SK-N-SH (cell line): ENCODE measurements at regions not wholly inside any gene's neighbourhood (a gene's known extent, or its start where the extent isn't known, plus 50 kb on each side); places are given as distances from the start of the nearest gene placed in this dataset.

Source experiments
- CTCF ChIA-PET: fragments of 300-600, 350-600 bp; formaldehyde crosslinking; extraction: SDS; loops from one replicate; lab custom pipeline; 2021; lab: Yijun Ruan, JAX
- POLR2A ChIA-PET: fragments of 350-600 bp; sonication (Branson Sonifier 250); formaldehyde crosslinking; extraction: SDS; loops from one replicate; lab custom pipeline; 2020; ENCODE audit warnings: antibody characterized with exemption, inconsistent platforms; lab: Yijun Ruan, JAX
- DNase-seq: peaks from one replicate; pipeline ENCODE4 v3.0.0; 2012
- H2AFZ ChIP-seq: fragments of 200-600 bp; sonication (generic); 2 replicates; pipeline ENCODE4 v1.8.1; 2016; ENCODE audit warnings: antibody characterized with exemption, mild to moderate bottlenecking, low read depth
- H3F3A ChIP-seq: fragments of 200-600 bp; sonication (generic); replicated peaks from 2 replicates; pipeline ENCODE3; 2016; ENCODE audit warnings: antibody characterized with exemption, mild to moderate bottlenecking; ENCODE audit not compliant: insufficient read depth
- H3K27ac ChIP-seq, 2 experiments: fragments of 200-500 bp in 1 of 2; fragments of 200-600 bp in 1 of 2; sonication (Bioruptor generic) in 1 of 2; sonication (generic), shearing (Covaris generic) in 1 of 2; 2 replicates each; pipeline versions ENCODE4 v1.5.1 to v1.6.1; 2014 to 2016; ENCODE audit warnings: low read depth in 2 of 2, inconsistent platforms in 1 of 2, low read length in 1 of 2, mild to moderate bottlenecking in 1 of 2, mixed read lengths in 1 of 2
- H3K27me3 ChIP-seq: fragments of 200-600 bp; sonication (generic), shearing (Covaris generic); 2 replicates; pipeline ENCODE4 v1.6.1; 2016; ENCODE audit warnings: mixed run types; ENCODE audit not compliant: insufficient read depth
- H3K36me3 ChIP-seq, 2 experiments: fragments of 200-500 bp in 1 of 2; fragments of 200-600 bp in 1 of 2; sonication (Bioruptor generic) in 1 of 2; sonication (generic) in 1 of 2; replicated peaks in 1 of 2; 2 replicates each; pipeline versions ENCODE3 to v1.5.1; 2014 to 2016; ENCODE audit warnings: low read length in 1 of 2, mild to moderate bottlenecking in 1 of 2; ENCODE audit not compliant: insufficient read depth in 2 of 2, control insufficient read depth in 1 of 2
- H3K4me1 ChIP-seq, 2 experiments: fragments of 200-500 bp in 1 of 2; fragments of 200-600 bp in 1 of 2; sonication (Bioruptor generic) in 1 of 2; sonication (generic), shearing (Covaris generic) in 1 of 2; 2 replicates each; pipeline versions ENCODE4 v1.5.1 to v1.6.1; 2014 to 2016; ENCODE audit warnings: low read depth in 1 of 2, low read length in 1 of 2, mixed run types in 1 of 2; ENCODE audit not compliant: insufficient read depth in 2 of 2, control insufficient read depth in 1 of 2
- H3K4me2 ChIP-seq: fragments of 200-600 bp; sonication (generic), shearing (Covaris generic); 2 replicates; pipeline ENCODE4 v1.6.1; 2017; ENCODE audit warnings: mixed run types
- H3K4me3 ChIP-seq, 2 experiments: fragments of 200-500 bp in 1 of 2; fragments of 200-600 bp in 1 of 2; sonication (Bioruptor generic) in 1 of 2; sonication (generic), shearing (Covaris generic) in 1 of 2; 2 replicates each; pipeline versions ENCODE4 v1.5.1 to v1.8.1; 2014 to 2016; ENCODE audit warnings: low read depth in 2 of 2, inconsistent platforms in 1 of 2, low read length in 1 of 2, mild to moderate bottlenecking in 1 of 2, mixed read lengths in 1 of 2, moderate library complexity in 1 of 2
- H3K79me2 ChIP-seq: fragments of 200-600 bp; sonication (generic); 2 replicates; pipeline ENCODE4 v1.8.1; 2017; ENCODE audit warnings: mild to moderate bottlenecking; ENCODE audit not compliant: insufficient read depth
- H3K9ac ChIP-seq: fragments of 200-600 bp; sonication (generic); 2 replicates; pipeline ENCODE4 v1.6.1; 2017; ENCODE audit warnings: mixed run types
- H3K9me2 ChIP-seq: fragments of 200-600 bp; sonication (generic); 2 replicates; pipeline ENCODE4 v1.6.1; 2017; ENCODE audit warnings: mixed run types
- H3K9me3 ChIP-seq: fragments of 200-600 bp; sonication (generic); 2 replicates; pipeline ENCODE4 v1.6.1; 2017; ENCODE audit warnings: mixed run types, mild to moderate bottlenecking, moderate library complexity
- H4K20me1 ChIP-seq: fragments of 200-600 bp; sonication (generic); 2 replicates; pipeline ENCODE4 v1.6.1; 2017; ENCODE audit warnings: mild to moderate bottlenecking, mixed run types; ENCODE audit not compliant: insufficient read depth
- CHD2 ChIP-seq: fragments of 150-350 bp; IDR thresholded peaks from 2 replicates; pipeline ENCODE4 v1.6.1; 2018; ENCODE audit warnings: low read length; ENCODE audit not compliant: partially characterized antibody
- FOXJ3 ChIP-seq: sonication (generic); formaldehyde crosslinking; IDR thresholded peaks from 2 replicates; pipeline ENCODE4 v1.5.1; 2020; ENCODE audit warnings: mild to moderate bottlenecking, missing genetic modification reagents
- GABPA ChIP-seq: IDR thresholded peaks from 2 replicates; pipeline ENCODE4 v1.4.0; 2012; ENCODE audit warnings: low read depth, mild to moderate bottlenecking
- MXI1 ChIP-seq: IDR thresholded peaks from 2 replicates; pipeline ENCODE4 v1.6.1; 2012; ENCODE audit warnings: mild to moderate bottlenecking, low read depth, low read length, improper control_type of control experiment
- NFIC ChIP-seq: IDR thresholded peaks from 2 replicates; pipeline ENCODE4 v1.4.0; 2012; ENCODE audit warnings: borderline replicate concordance
- NRF1 ChIP-seq: IDR thresholded peaks from 2 replicates; pipeline ENCODE4 v1.6.1; 2012; ENCODE audit warnings: low read depth, mild to moderate bottlenecking, low read length
- PBX3 ChIP-seq: IDR thresholded peaks from 2 replicates; pipeline ENCODE4; 2012
- POLR2AphosphoS5 ChIP-seq: IDR thresholded peaks from 2 replicates; pipeline ENCODE4 v1.6.1; 2012; ENCODE audit warnings: low read depth, low read length
- RAD21 ChIP-seq: IDR thresholded peaks from 2 replicates; pipeline ENCODE4 v1.6.1; 2012; ENCODE audit warnings: mild to moderate bottlenecking, low read length
- RCOR1 ChIP-seq: fragments of 150-350 bp; IDR thresholded peaks from 2 replicates; pipeline ENCODE4 v1.6.1; 2017; ENCODE audit warnings: antibody characterized with exemption, low read length
- RXRA ChIP-seq: IDR thresholded peaks from 2 replicates; pipeline ENCODE4 v1.4.0; 2012; ENCODE audit warnings: low read depth, mild to moderate bottlenecking, borderline replicate concordance
- TCF12 ChIP-seq: IDR thresholded peaks from 2 replicates; pipeline ENCODE4 v1.4.0; 2012
- USF1 ChIP-seq: IDR thresholded peaks from 2 replicates; pipeline ENCODE4 v1.4.0; 2012; ENCODE audit warnings: low read depth, borderline replicate concordance
- ZBTB33 ChIP-seq: IDR thresholded peaks from 2 replicates; pipeline ENCODE4 v1.4.0; 2012; ENCODE audit warnings: low read depth, borderline replicate concordance
- WGBS: methylation state at CpG from one replicate; pipeline ENCODE4 v1.1.6; 2017; ENCODE audit warnings: low lambda C conversion rate; 5-methylcytosine and 5-hydroxymethylcytosine counted together

- no peak for DNase-seq
- no peaks in the 10 kb centered on the region for H3K9me3 ChIP-seq
- no peak overlapping the region for H3K27ac ChIP-seq
- 14% methylated on average over 1 of the region's 1 CpG for WGBS
- no peak overlapping the region for H3K9ac ChIP-seq
- POLR2A ChIA-PET, result no interaction called here
- H3K36me3 ChIP-seq, result no peaks in the 10 kb centered on the region
- H3K27me3 ChIP-seq, result no peaks in the 10 kb centered on the region
- no peaks in the 10 kb centered on the region for H3K79me2 ChIP-seq
- peaks cover 0 to 22% of the 10 kb centered on the region in 2 experiments; a peak in 3 of 4 replicates for H3K4me1 ChIP-seq
- H3K9me2 ChIP-seq, result no peaks in the 10 kb centered on the region
- H3K4me3 ChIP-seq, result no peak overlapping the region
- no peak overlapping the region for H3K4me2 ChIP-seq
- H3F3A ChIP-seq, result no peaks in the 10 kb centered on the region
- H2AFZ ChIP-seq, result no peak overlapping the region
- CTCF ChIA-PET, result no interaction called here
- no peaks in the 10 kb centered on the region for H4K20me1 ChIP-seq
- TF ChIP-seq USF1, result no peak
Observed at GRCh38 chr7:25652366-25652765, 424.1 kb upstream of the NPVF start.

GRCh38 chr7:25653384-25653783 is 425.1 kb upstream of the NPVF start:
- Histone ChIP-seq H3K27ac (no peak overlapping the region), H3K9me3 (no peaks in the 10 kb centered on the region), H3K4me2 (no peak overlapping the region), H3K9ac (no peak overlapping the region), H3K9me2 (no peaks in the 10 kb centered on the region), H3F3A (no peaks in the 10 kb centered on the region), H4K20me1 (no peaks in the 10 kb centered on the region), H3K27me3 (no peaks in the 10 kb centered on the region), H3K36me3 (no peaks in the 10 kb centered on the region), H3K4me3 (no peak overlapping the region), H2AFZ (no peak overlapping the region), H3K79me2 (no peaks in the 10 kb centered on the region), H3K4me1 (peaks cover 0 to 31% of the 10 kb centered on the region in 2 experiments; a peak in 3 of 4 replicates)
- no peak for DNase-seq
- POLR2A ChIA-PET, result no interaction called here
- CTCF ChIA-PET, result interaction anchor here (1.0 to 1.4 kb wide), 4 partner anchors 17 to 262 kb away, joined by 3 read pairs; no protein-coding TSS in a partner anchor
- no peak for TF ChIP-seq NRF1
- TF ChIP-seq FOXJ3 (CRISPR knock-in tag), result no peak
- TF ChIP-seq TCF12, result no peak
- TF ChIP-seq POLR2AphosphoS5, result no peak
- no peak for TF ChIP-seq PBX3
- TF ChIP-seq RCOR1, result no peak
- no peak for TF ChIP-seq MXI1
- TF ChIP-seq ZBTB33, result no peak
- TF ChIP-seq NFIC, result no peak
- no peak for TF ChIP-seq RAD21
- TF ChIP-seq USF1, result no peak
- no peak for TF ChIP-seq RXRA
- no peak for TF ChIP-seq CHD2
- TF ChIP-seq GABPA, result no peak
- 43% methylated on average over 2 of the region's 2 CpGs for WGBS
